ENCODE measurements at regions not wholly inside any gene's neighbourhood (a gene's known extent, or its start where the extent isn't known, plus 50 kb on each side); places are given as distances from the start of the nearest gene placed in this dataset.
"Not testable (repeated sequence)": the region's sequence is repeated elsewhere in the genome, so short reads cannot be mapped to it uniquely, and the experiment has no call there.

- no peak overlapping the region for H3K27ac ChIP-seq
- no peak for TF ChIP-seq ZFX (IDR thresholded peaks at IDR 0.05; ENCODE audit: borderline replicate concordance)
Measured at GRCh38 chr1:238458899-238459298, 568.2 kb upstream of the ZP4 start.

- no peak overlapping the region for H3K27ac ChIP-seq
- no peak for TF ChIP-seq ZFX (IDR thresholded peaks at IDR 0.05; ENCODE audit: borderline replicate concordance)
- no peak for TF ChIP-seq CTCF (IDR thresholded peaks at IDR 0.05)
Measured at GRCh38 chr1:238457610-238458009, 566.9 kb upstream of the ZP4 start.

GRCh38 chr1:238451781-238452310 is 561.1 kb upstream of the ZP4 start:
- TF ChIP-seq ZFX (IDR thresholded peaks at IDR 0.05; ENCODE audit: borderline replicate concordance) (no peak), CTCF (IDR thresholded peaks at IDR 0.05) (no peak)
- H3K27ac ChIP-seq: no peak overlapping the region

GRCh38 chr1:238450976-238451375 is 560.3 kb upstream of the ZP4 start:
- TF ChIP-seq CTCF (IDR thresholded peaks at IDR 0.05): no peak
- TF ChIP-seq ZFX (IDR thresholded peaks at IDR 0.05; ENCODE audit: borderline replicate concordance): no peak
- H3K27ac ChIP-seq: no peak overlapping the region

GRCh38 chr1:238443687-238444086 is 553.0 kb upstream of the ZP4 start:
- H3K27ac ChIP-seq: no peak overlapping the region
- TF ChIP-seq ZFX (IDR thresholded peaks at IDR 0.05; ENCODE audit: borderline replicate concordance) (no peak), CTCF (IDR thresholded peaks at IDR 0.05) (no peak)

GRCh38 chr1:238439511-238439910 is 548.8 kb upstream of the ZP4 start:
- no peak for TF ChIP-seq ZFX (IDR thresholded peaks at IDR 0.05; ENCODE audit: borderline replicate concordance)
- TF ChIP-seq CTCF (IDR thresholded peaks at IDR 0.05): no peak
- no peak overlapping the region for H3K27ac ChIP-seq

GRCh38 chr1:238438311-238439270 is 547.9 kb upstream of the ZP4 start:
- TF ChIP-seq ZFX (IDR thresholded peaks at IDR 0.05; ENCODE audit: borderline replicate concordance) (no peak), CTCF (IDR thresholded peaks at IDR 0.05) (no peak)
- no peak overlapping the region for H3K27ac ChIP-seq

GRCh38 chr1:238429703-238430102 is 539.0 kb upstream of the ZP4 start:
- not testable (repeated sequence) for H3K27ac ChIP-seq

All from 22Rv1 (cell line).